HepG2 (cell line): ENCODE measurements at regions not wholly inside any gene's neighbourhood (a gene's known extent, or its start where the extent isn't known, plus 50 kb on each side); places are given as distances from the start of the nearest gene placed in this dataset.

Experiments used
- ATAC-seq: fragments of 200-7000 bp; cut with Tn5 transposase; 3 replicates; pipeline ENCODE4 v1.9.1; 2020; ENCODE audit warnings: mild to moderate bottlenecking, moderate library complexity
- BruUV-seq: library from RNA; stranded (reverse); fragments of 400-500 nt; replicated peaks from 2 replicates; lab custom pipeline; 2021; lab: Mats Ljungman, UMichigan
- CTCF ChIA-PET: fragments of 300-600 bp; formaldehyde crosslinking; extraction: SDS; loops from one replicate; lab custom pipeline; 2021; ENCODE audit warnings: low total read pairs, inconsistent platforms, low intra/inter-chr PET ratio; lab: Yijun Ruan, JAX
- POLR2A ChIA-PET: fragments of 350-600 bp; sonication (Branson Sonifier 250); formaldehyde crosslinking; loops from one replicate; lab custom pipeline; 2020; ENCODE audit warnings: antibody characterized with exemption, inconsistent platforms; lab: Yijun Ruan, JAX
- DNase-seq: peaks from one replicate; pipeline ENCODE4 v3.0.0-alpha.2; 2015; ENCODE audit warnings: low spot score
- FAIRE-seq: peaks from 3 replicates; lab custom pipeline; 2011; peaks lifted over from hg19 to GRCh38; lab: Jason Lieb, UNC
- H2AFZ ChIP-seq: one replicate; pipeline ENCODE4 v1.6.1; 2011; ENCODE audit warnings: low read length, inconsistent platforms
- H3K27ac ChIP-seq: fragments of 300-600 bp; 3 replicates; pipeline ENCODE4 v1.8.0; 2011; ENCODE audit warnings: mixed run types, mild to moderate bottlenecking, mixed read lengths, low read length, inconsistent platforms; ENCODE audit not compliant: insufficient read depth; ENCODE audit errors: extremely low read length
- H3K27me3 ChIP-seq, 2 experiments: fragments of 200-600 bp in 1 of 2; 2 replicates in 1 of 2; 3 replicates in 1 of 2; pipeline versions ENCODE4 v1.6.0 to v1.8.0; 2011; ENCODE audit warnings: low read length in 2 of 2, mild to moderate bottlenecking in 2 of 2, moderate library complexity in 2 of 2, inconsistent platforms in 1 of 2; ENCODE audit not compliant: insufficient read depth in 2 of 2, control insufficient read depth in 1 of 2
- H3K36me3 ChIP-seq, 2 experiments: fragments of 200-600 bp in 1 of 2; replicated peaks in 1 of 2; 2 replicates in 1 of 2; 3 replicates in 1 of 2; pipeline versions ENCODE4 v1.5.1 to v1.8.0; 2011; ENCODE audit warnings: low read length in 2 of 2, inconsistent platforms in 1 of 2; ENCODE audit not compliant: insufficient read depth in 2 of 2, control insufficient read depth in 1 of 2
- H3K4me1 ChIP-seq: 2 replicates; pipeline ENCODE4 v1.5.1; 2012; ENCODE audit warnings: low read length, inconsistent platforms; ENCODE audit not compliant: insufficient read depth
- H3K4me2 ChIP-seq: 2 replicates; pipeline ENCODE4 v1.6.0; 2011; ENCODE audit warnings: low read depth, low read length, inconsistent platforms
- H3K4me3 ChIP-seq, 3 experiments: fragments of 200-600 bp in 1 of 3; sonication (generic), shearing (Covaris generic) in 1 of 3; replicated peaks in 1 of 3; 2 replicates each; pipeline ENCODE4 v1.5.1; 2011 to 2016; ENCODE audit warnings: low read length in 3 of 3, inconsistent platforms in 2 of 3, low read depth in 2 of 3, mild to moderate bottlenecking in 2 of 3, control low read depth in 1 of 3, mixed read lengths in 1 of 3; ENCODE audit not compliant: insufficient read depth in 1 of 3
- H3K79me2 ChIP-seq: one replicate; pipeline ENCODE4 v1.6.1; 2011; ENCODE audit warnings: low read length, inconsistent platforms; ENCODE audit not compliant: insufficient read depth
- H3K9ac ChIP-seq: 2 replicates; pipeline ENCODE4 v1.6.0; 2011; ENCODE audit warnings: mild to moderate bottlenecking, low read depth, low read length, inconsistent platforms; ENCODE audit not compliant: insufficient read depth
- H3K9me3 ChIP-seq: 2 replicates; pipeline ENCODE4 v1.5.1; 2012; ENCODE audit warnings: mild to moderate bottlenecking, low read length
- H4K20me1 ChIP-seq: 2 replicates; pipeline ENCODE4 v1.6.0; 2011; ENCODE audit warnings: inconsistent platforms, mild to moderate bottlenecking, low read length, moderate library complexity; ENCODE audit not compliant: insufficient read depth
- CHCHD3 ChIP-seq: sonication (generic); formaldehyde crosslinking; IDR thresholded peaks from 2 replicates; pipeline ENCODE4 v1.8.0; 2022; ENCODE audit warnings: mild to moderate bottlenecking, missing genetic modification reagents, moderate library complexity
- HINFP ChIP-seq: sonication (generic); formaldehyde crosslinking; IDR thresholded peaks from 2 replicates; pipeline ENCODE4 v1.4.0; 2020; ENCODE audit warnings: low read depth, mild to moderate bottlenecking, missing genetic modification reagents
- HMG20A ChIP-seq: IDR thresholded peaks from 2 replicates; pipeline ENCODE4 v1.6.1; 2016; ENCODE audit warnings: borderline replicate concordance
- MAX ChIP-seq: IDR thresholded peaks from 2 replicates; pipeline ENCODE4 v1.6.1; 2012; ENCODE audit warnings: inconsistent platforms
- ZNF234 ChIP-seq: sonication (generic); formaldehyde crosslinking; conservative IDR thresholded peaks from 2 replicates; pipeline ENCODE4 v1.5.1; 2020; ENCODE audit warnings: mild to moderate bottlenecking, missing genetic modification reagents
- ZNF260 ChIP-seq: sonication (generic); formaldehyde crosslinking; IDR thresholded peaks from 2 replicates; pipeline ENCODE4 v1.4.0; 2020; ENCODE audit warnings: missing genetic modification reagents, low read depth, mild to moderate bottlenecking, borderline replicate concordance
- ZNF333 ChIP-seq: sonication (generic); formaldehyde crosslinking; IDR thresholded peaks from 2 replicates; pipeline ENCODE4 v1.4.0; 2020; ENCODE audit warnings: mild to moderate bottlenecking, missing genetic modification reagents, borderline replicate concordance
- ZNF766 ChIP-seq: sonication (generic); formaldehyde crosslinking; IDR thresholded peaks from 2 replicates; pipeline ENCODE4 v1.5.0; 2020; ENCODE audit warnings: missing genetic modification reagents, borderline replicate concordance
- ZNF792 ChIP-seq: IDR thresholded peaks from 2 replicates; pipeline ENCODE4 v1.6.1; 2016
- WGBS: methylation state at CpG from one replicate; pipeline ENCODE4 v1.1.6; 2017; ENCODE audit warnings: low lambda C conversion rate; 5-methylcytosine and 5-hydroxymethylcytosine counted together
- in situ Hi-C: cut with HindIII; loops from 2 replicates; pipeline ENCODE4 v1.10.0; 2017; ENCODE audit warnings: low pct_unique_long_range_greater_than_20kb; ENCODE audit not compliant: extremely low pct_ligation_motif_present
- intact Hi-C: fragments of 100-400 bp; cut with micrococcal nuclease; formaldehyde crosslinking; loops from one replicate; pipeline ENCODE4 v1.10.0; 2022; ENCODE audit not compliant: unreplicated experiment
- TF ChIP-seq, protein P1 (sequence below): sonication (generic); formaldehyde crosslinking; IDR thresholded peaks from 2 replicates; pipeline ENCODE4 v1.5.1; 2020; ENCODE audit warnings: mild to moderate bottlenecking, moderate library complexity, missing genetic modification reagents
- TF ChIP-seq, protein P2 (sequence below): sonication (generic); formaldehyde crosslinking; IDR thresholded peaks from 2 replicates; pipeline ENCODE4 v1.4.0; 2020; ENCODE audit warnings: mild to moderate bottlenecking, missing genetic modification reagents

DNA sequence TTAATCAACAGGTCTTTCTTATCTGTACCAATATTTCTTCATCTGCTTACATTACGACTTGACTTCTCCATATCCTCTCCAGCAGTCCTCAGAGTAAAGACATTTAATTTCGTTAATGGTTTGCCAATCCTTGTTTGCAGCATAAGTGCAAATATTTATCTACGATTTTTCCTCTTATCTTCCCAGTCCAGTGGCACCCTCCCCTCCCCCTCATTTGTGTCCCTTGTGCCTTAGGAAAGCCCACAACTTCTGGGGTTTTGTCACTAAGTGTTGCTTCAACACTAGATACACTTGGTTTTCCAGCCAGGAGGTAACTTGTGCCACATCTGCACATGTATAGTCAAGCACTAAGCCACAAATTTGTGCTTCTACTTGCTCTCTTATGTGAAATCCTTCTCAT, 327.2 kb downstream of the CBLN4 start (continued):
- TF ChIP-seq, protein P1, sequence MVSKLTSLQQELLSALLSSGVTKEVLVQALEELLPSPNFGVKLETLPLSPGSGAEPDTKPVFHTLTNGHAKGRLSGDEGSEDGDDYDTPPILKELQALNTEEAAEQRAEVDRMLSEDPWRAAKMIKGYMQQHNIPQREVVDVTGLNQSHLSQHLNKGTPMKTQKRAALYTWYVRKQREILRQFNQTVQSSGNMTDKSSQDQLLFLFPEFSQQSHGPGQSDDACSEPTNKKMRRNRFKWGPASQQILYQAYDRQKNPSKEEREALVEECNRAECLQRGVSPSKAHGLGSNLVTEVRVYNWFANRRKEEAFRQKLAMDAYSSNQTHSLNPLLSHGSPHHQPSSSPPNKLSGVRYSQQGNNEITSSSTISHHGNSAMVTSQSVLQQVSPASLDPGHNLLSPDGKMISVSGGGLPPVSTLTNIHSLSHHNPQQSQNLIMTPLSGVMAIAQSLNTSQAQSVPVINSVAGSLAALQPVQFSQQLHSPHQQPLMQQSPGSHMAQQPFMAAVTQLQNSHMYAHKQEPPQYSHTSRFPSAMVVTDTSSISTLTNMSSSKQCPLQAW, result peak; percentile 68; the same call in 1 of the 2 replicates
- TF ChIP-seq HINFP (no peak), HMG20A (CRISPR knock-in tag) (0 out of 2 replicates have a peak, but pooled peaks have one; percentile 13), ZNF260 (CRISPR knock-in tag) (no peak)
- TF ChIP-seq, all 625 proteins: peak for 15

GRCh38 chr20:55677011-55677410, 328.3 kb downstream of the CBLN4 start:
- no peaks in the 10 kb centered on the region for H3K36me3 ChIP-seq
- H3K4me1 ChIP-seq, result no peaks in the 10 kb centered on the region
- DNase-seq (no peak), FAIRE-seq (no peak), ATAC-seq (no peak)
- ChIA-PET POLR2A (no interaction called here), CTCF (no interaction called here)
- no peaks in the 10 kb centered on the region for H3K79me2 ChIP-seq
- peaks cover 97% of the 10 kb centered on the region for H3K9me3 ChIP-seq
- no peak overlapping the region for H3K4me3 ChIP-seq
- TF ChIP-seq CHCHD3 (CRISPR knock-in tag), result no peak
- no peak for TF ChIP-seq ZNF766 (CRISPR knock-in tag)
- TF ChIP-seq ZNF333, result no peak
- TF ChIP-seq, protein P2, sequence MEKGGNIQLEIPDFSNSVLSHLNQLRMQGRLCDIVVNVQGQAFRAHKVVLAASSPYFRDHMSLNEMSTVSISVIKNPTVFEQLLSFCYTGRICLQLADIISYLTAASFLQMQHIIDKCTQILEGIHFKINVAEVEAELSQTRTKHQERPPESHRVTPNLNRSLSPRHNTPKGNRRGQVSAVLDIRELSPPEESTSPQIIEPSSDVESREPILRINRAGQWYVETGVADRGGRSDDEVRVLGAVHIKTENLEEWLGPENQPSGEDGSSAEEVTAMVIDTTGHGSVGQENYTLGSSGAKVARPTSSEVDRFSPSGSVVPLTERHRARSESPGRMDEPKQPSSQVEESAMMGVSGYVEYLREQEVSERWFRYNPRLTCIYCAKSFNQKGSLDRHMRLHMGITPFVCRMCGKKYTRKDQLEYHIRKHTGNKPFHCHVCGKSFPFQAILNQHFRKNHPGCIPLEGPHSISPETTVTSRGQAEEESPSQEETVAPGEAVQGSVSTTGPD (CRISPR knock-in tag), result no peak
- TF ChIP-seq ZNF234 (CRISPR knock-in tag), result no peak
- TF ChIP-seq MAX, result no peak
- no peak for TF ChIP-seq ZNF792 (CRISPR knock-in tag)
- intact Hi-C loops, result no loop called here
- no peak overlapping the region for H2AFZ ChIP-seq
- no peaks in the 10 kb centered on the region for H4K20me1 ChIP-seq
- no peaks in the 10 kb centered on the region for H3K27me3 ChIP-seq
- H3K4me2 ChIP-seq, result no peak overlapping the region
- no TSS peak for BruUV-seq
- WGBS, result 40% methylated on average over 5 of the region's 5 CpGs
- H3K27ac ChIP-seq, result no peak overlapping the region
- in situ Hi-C loops, result no loop called here
- no peak overlapping the region for H3K9ac ChIP-seq
